K562 (cell line): ENCODE measurements at regions not wholly inside any gene's neighbourhood (a gene's known extent, or its start where the extent isn't known, plus 50 kb on each side); places are given as distances from the start of the nearest gene placed in this dataset.

ENCODE experiments used
- ATAC-seq: fragments of 200-7000 bp; cut with Tn5 transposase; 3 replicates; pipeline ENCODE4 v1.9.1; 2020; ENCODE audit warnings: moderate library complexity
- BruUV-seq: library from RNA; stranded (reverse); fragments of 400-500 nt; replicated peaks from 2 replicates; lab custom pipeline; 2021; lab: Mats Ljungman, UMichigan
- CTCF ChIA-PET: fragments of 300-600 bp; formaldehyde crosslinking; extraction: SDS; loops from one replicate; lab custom pipeline; 2021; ENCODE audit warnings: low intra/inter-chr PET ratio; lab: Yijun Ruan, JAX
- POLR2A ChIA-PET: fragments of 300-600, 350-650 bp; sonication (Branson Sonifier 250); formaldehyde crosslinking; extraction: SDS; loops from one replicate; lab custom pipeline; 2021; ENCODE audit warnings: antibody characterized with exemption, inconsistent platforms; lab: Yijun Ruan, JAX
- DNase-seq, 4 experiments: peaks; one replicate each; pipeline versions ENCODE4 v3.0.0 to v3.0.0-alpha.2; 2011 to 2018; ENCODE audit warnings: low spot score in 3 of 4, mixed read lengths in 3 of 4; ENCODE audit errors: extremely low read depth in 1 of 4
- FAIRE-seq: peaks from 2 replicates; lab custom pipeline; 2011; peaks lifted over from hg19 to GRCh38; lab: Jason Lieb, UNC
- H2AFZ ChIP-seq: 2 replicates; pipeline ENCODE4 v1.6.0; 2011; ENCODE audit warnings: low read depth, low read length, control low read depth, inconsistent platforms
- H3K27ac ChIP-seq: fragments of 200-600 bp; 3 replicates; pipeline ENCODE4 v1.8.0; 2011; ENCODE audit warnings: low read depth, mild to moderate bottlenecking, control low read depth, inconsistent platforms, low read length, moderate library complexity, mixed read lengths; ENCODE audit errors: extremely low read depth
- H3K27me3 ChIP-seq, 2 experiments: fragments of 300-600 bp in 1 of 2; 2 replicates in 1 of 2; 3 replicates in 1 of 2; pipeline versions ENCODE4 v1.6.0 to v1.8.0; 2011; ENCODE audit warnings: inconsistent platforms in 2 of 2, low read length in 2 of 2, mild to moderate bottlenecking in 1 of 2, mixed read lengths in 1 of 2, moderate library complexity in 1 of 2; ENCODE audit not compliant: control insufficient read depth in 2 of 2, insufficient read depth in 2 of 2
- H3K36me3 ChIP-seq: fragments of 300-600 bp; 3 replicates; pipeline ENCODE4 v1.8.0; 2011; ENCODE audit warnings: mild to moderate bottlenecking, low read length, inconsistent platforms; ENCODE audit not compliant: control insufficient read depth, insufficient read depth
- H3K4me1 ChIP-seq, 2 experiments: fragments of 200-600 bp in 1 of 2; replicated peaks in 1 of 2; 2 replicates in 1 of 2; 3 replicates in 1 of 2; pipeline versions ENCODE4 v1.5.1 to v1.8.0; 2011; ENCODE audit warnings: inconsistent platforms in 2 of 2, low read length in 2 of 2, mild to moderate bottlenecking in 1 of 2, mixed read lengths in 1 of 2, moderate library complexity in 1 of 2; ENCODE audit not compliant: control insufficient read depth in 2 of 2, insufficient read depth in 2 of 2
- H3K4me2 ChIP-seq: 2 replicates; pipeline ENCODE4 v1.6.1; 2011; ENCODE audit warnings: low read length, control low read depth, inconsistent platforms, mixed read lengths; ENCODE audit not compliant: insufficient read depth
- H3K4me3 ChIP-seq: fragments of 200-600 bp; sonication (generic), shearing (Covaris generic); 2 replicates; pipeline ENCODE4 v1.5.1; 2016; ENCODE audit warnings: control low read depth, inconsistent platforms
- H3K79me2 ChIP-seq: fragments of 200-600 bp; 3 replicates; pipeline ENCODE4 v1.8.0; 2011; ENCODE audit warnings: low read length, inconsistent platforms; ENCODE audit not compliant: control insufficient read depth, insufficient read depth
- H3K9ac ChIP-seq, 2 experiments: 2 replicates each; pipeline versions ENCODE4 v1.6.0 to v1.6.1; 2011; ENCODE audit warnings: low read depth in 2 of 2, low read length in 2 of 2, control low read depth in 1 of 2, inconsistent platforms in 1 of 2, mild to moderate bottlenecking in 1 of 2, mixed read lengths in 1 of 2; ENCODE audit not compliant: insufficient read depth in 1 of 2
- H3K9me1 ChIP-seq: one replicate; pipeline ENCODE4 v1.6.0; 2011; ENCODE audit warnings: inconsistent platforms, mild to moderate bottlenecking, low read length, moderate library complexity; ENCODE audit not compliant: control insufficient read depth, insufficient read depth
- H3K9me3 ChIP-seq: replicated peaks from 2 replicates; pipeline ENCODE4 v1.5.1; 2011; ENCODE audit warnings: low read depth, low read length, inconsistent platforms; ENCODE audit not compliant: control insufficient read depth, insufficient read depth
- H4K20me1 ChIP-seq: replicated peaks from 2 replicates; pipeline ENCODE4 v1.6.1; 2011; ENCODE audit warnings: low read length, inconsistent platforms, mixed read lengths; ENCODE audit not compliant: control insufficient read depth, insufficient read depth
- MYBL2 ChIP-seq, 2 experiments: fragments of 450-650 bp in 1 of 2; sonication (generic) in 1 of 2; formaldehyde crosslinking in 1 of 2; IDR thresholded peaks; 2 replicates each; pipeline versions ENCODE4 v1.6.1 to v1.8.1; 2017 to 2022; ENCODE audit warnings: borderline replicate concordance in 1 of 2, inconsistent platforms in 1 of 2, low read depth in 1 of 2, mild to moderate bottlenecking in 1 of 2, missing genetic modification reagents in 1 of 2, moderate library complexity in 1 of 2
- NR0B1 ChIP-seq: fragments of 450-650 bp; IDR thresholded peaks from one replicate; pipeline ENCODE4 v1.6.1; 2018; ENCODE audit warnings: mild to moderate bottlenecking, moderate library complexity; ENCODE audit not compliant: partially characterized antibody
- POLR2H ChIP-seq: IDR thresholded peaks from 2 replicates; pipeline ENCODE4 v1.6.1; 2016; ENCODE audit warnings: missing genetic modification characterization, low read depth, mild to moderate bottlenecking, control low read depth, missing compliant biosample characterization, moderate library complexity
- POLR3A ChIP-seq: IDR thresholded peaks from 2 replicates; pipeline ENCODE4 v1.6.1; 2011; ENCODE audit warnings: borderline replicate concordance, mild to moderate bottlenecking, moderate library complexity; ENCODE audit not compliant: insufficient read length, insufficient read depth; ENCODE audit errors: extremely low read depth
- ZNF280A ChIP-seq: fragments of 450-650 bp; IDR thresholded peaks from 2 replicates; pipeline ENCODE4 v1.6.1; 2018; ENCODE audit warnings: mild to moderate bottlenecking, low read depth; ENCODE audit not compliant: partially characterized antibody
- ZNF830 ChIP-seq: fragments of 250-450 bp; sonication (Bioruptor Pico); IDR thresholded peaks from 2 replicates; pipeline ENCODE4 v1.5.0; 2021; ENCODE audit warnings: mild to moderate bottlenecking
- WGBS: fragments of 100-300 bp; shearing (Covaris generic); methylation state at CpG from one replicate; pipeline ENCODE4 v1.1.6; 2016; ENCODE audit warnings: low coverage, mixed read lengths; ENCODE audit not compliant: insufficient coverage; ENCODE audit errors: missing lambda C conversion rate; 5-methylcytosine and 5-hydroxymethylcytosine counted together
- in situ Hi-C: fragments of 300-500 bp; cut with MboI; formaldehyde crosslinking; loops from 4 replicates; pipeline ENCODE4 v1.15.0; 2018; ENCODE audit warnings: inconsistent platforms, mixed read lengths
- intact Hi-C: fragments of 100-400 bp; cut with micrococcal nuclease; formaldehyde crosslinking; loops from 2 replicates; pipeline ENCODE4 v1.14.2; 2022

GRCh38 chr14:22395803-22396202 lies 193.2 kb downstream of the DAD1 start:
- ATAC-seq: no peak
- WGBS: 0% methylated on average over 2 of the region's 2 CpGs
- Histone ChIP-seq H3K36me3 (no peaks in the 10 kb centered on the region), H3K4me1 (no peaks in the 10 kb centered on the region), H3K9ac (no peak overlapping the region), H3K4me2 (no peak overlapping the region), H3K27me3 (no peaks in the 10 kb centered on the region; a peak in 1 of 5 replicates), H3K4me3 (no peak overlapping the region), H4K20me1 (no peaks in the 10 kb centered on the region), H3K27ac (no peak overlapping the region), H3K9me1 (no peaks in the 10 kb centered on the region), H2AFZ (no peak overlapping the region), H3K79me2 (no peaks in the 10 kb centered on the region), H3K9me3 (no peaks in the 10 kb centered on the region)
- no peak for DNase-seq
- no peak for TF ChIP-seq POLR3A
- TF ChIP-seq NR0B1: no peak
- POLR2A ChIA-PET: no interaction called here
- in situ Hi-C loops (loop anchor here (10.0 kb wide), 1 partner anchor 259 kb away; no protein-coding TSS in a partner anchor), intact Hi-C loops (loop anchor here (2.0 to 10.0 kb wide), 2 partner anchors 39 to 159 kb away; no protein-coding TSS in a partner anchor)
- no peak for FAIRE-seq
- no TSS peak for BruUV-seq
- CTCF ChIA-PET: no interaction called here

- Histone ChIP-seq H3K9me3 (no peaks in the 10 kb centered on the region), H3K4me3 (no peak overlapping the region), H3K27ac (no peak overlapping the region), H2AFZ (no peak overlapping the region), H4K20me1 (no peaks in the 10 kb centered on the region), H3K79me2 (no peaks in the 10 kb centered on the region), H3K4me1 (no peaks in the 10 kb centered on the region), H3K9ac (no peak overlapping the region), H3K27me3 (no peaks in the 10 kb centered on the region; a peak in 1 of 5 replicates), H3K4me2 (no peak overlapping the region), H3K36me3 (no peaks in the 10 kb centered on the region), H3K9me1 (no peaks in the 10 kb centered on the region)
- BruUV-seq: no TSS peak
- ChIA-PET CTCF (no interaction called here), POLR2A (no interaction called here)
- ATAC-seq: no peak
- DNase-seq: no peak
- TF ChIP-seq POLR2H (tag): no peak
- no peak for TF ChIP-seq ZNF830 (CRISPR knock-in tag)
- no peak for TF ChIP-seq ZNF280A
- TF ChIP-seq MYBL2 (IDR thresholded peaks at IDR 0.05; ENCODE audit: low read depth): no peak
- TF ChIP-seq MYBL2 (CRISPR knock-in tag; IDR thresholded peaks at IDR 0.05; ENCODE audit: borderline replicate concordance): no peak
- in situ Hi-C loops: loop anchor here (5.0 to 10.0 kb wide), 2 partner anchors 78 to 260 kb away; no protein-coding TSS in a partner anchor
- FAIRE-seq: no peak
- intact Hi-C loops: loop anchor here (2.0 to 10.0 kb wide), 2 partner anchors 40 to 160 kb away; no protein-coding TSS in a partner anchor
- 6% methylated on average over 2 of the region's 2 CpGs for WGBS
These were observed 194.4 kb downstream of the DAD1 start for GRCh38 chr14:22394616-22395015.
